Activated naive CD8-positive, alpha-beta T cell treated with anti-CD3 and anti-CD28 coated beads, Interleukin-2, amount 50 U/mL, for 24 hours (primary cell): ENCODE measurements at regions not wholly inside any gene's neighbourhood (a gene's known extent, or its start where the extent isn't known, plus 50 kb on each side); places are given as distances from the start of the nearest gene placed in this dataset.
A peak's percentile ranks its signal among the peaks of the same experiment; 100 is the strongest.
"Not testable (repeated sequence)": the region's sequence is repeated elsewhere in the genome, so short reads cannot be mapped to it uniquely, and the experiment has no call there.

Source experiments
- ATAC-seq: fragments of 150-1000 bp; cut with Tn5 transposase; one replicate; pipeline ENCODE4 v1.10.0; 2021
- DNase-seq: peaks from one replicate; pipeline ENCODE4 v3.0.0; 2021
- H3K27ac Mint-ChIP-seq: one replicate; pipeline ENCODE4 v1.8.0; 2021; ENCODE audit warnings: mild to moderate bottlenecking, mixed read lengths
- H3K27me3 Mint-ChIP-seq: one replicate; pipeline ENCODE4 v1.8.0; 2021; ENCODE audit warnings: mixed read lengths
- H3K36me3 Mint-ChIP-seq: one replicate; pipeline ENCODE4 v1.8.0; 2021; ENCODE audit warnings: low read depth, mixed read lengths
- H3K4me1 Mint-ChIP-seq: one replicate; pipeline ENCODE4 v1.8.0; 2021; ENCODE audit warnings: mixed read lengths
- H3K4me3 Mint-ChIP-seq: one replicate; pipeline ENCODE4 v1.8.0; 2021; ENCODE audit warnings: mild to moderate bottlenecking, moderate library complexity, mixed read lengths
- H3K9me3 Mint-ChIP-seq: one replicate; pipeline ENCODE4 v1.8.0; 2021; ENCODE audit warnings: mixed read lengths

DNA sequence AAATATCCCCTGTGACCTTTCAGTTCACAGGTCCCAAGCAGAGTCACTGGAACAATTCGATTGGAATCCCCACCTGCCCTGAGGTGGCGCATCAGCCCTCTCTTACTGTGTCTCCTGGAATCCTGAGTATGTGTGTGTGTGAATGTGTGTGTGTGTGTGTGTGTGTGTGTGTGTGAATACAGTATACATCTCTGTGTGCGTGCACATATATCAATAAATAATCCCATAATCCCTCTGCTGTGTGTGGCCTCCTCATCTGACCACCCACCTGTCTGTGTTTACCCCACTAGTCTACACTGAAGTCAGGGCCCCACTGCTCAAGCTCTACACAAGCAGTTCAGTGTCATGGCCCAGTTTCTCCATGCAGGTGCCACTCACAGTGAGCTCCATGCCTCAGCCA is 187.4 kb downstream of the ERCC6L2 start:
- H3K27me3 Mint-ChIP-seq = no peaks in the 10 kb centered on the region
- H3K4me1 Mint-ChIP-seq = peaks cover 13% of the 10 kb centered on the region
- peaks cover 6% of the 10 kb centered on the region for H3K9me3 Mint-ChIP-seq
- peaks cover 4% of the 10 kb centered on the region for H3K36me3 Mint-ChIP-seq
- no peak for ATAC-seq
- no peak overlapping the region for H3K4me3 Mint-ChIP-seq
- no peak for DNase-seq
- H3K27ac Mint-ChIP-seq = no peak overlapping the region

DNA sequence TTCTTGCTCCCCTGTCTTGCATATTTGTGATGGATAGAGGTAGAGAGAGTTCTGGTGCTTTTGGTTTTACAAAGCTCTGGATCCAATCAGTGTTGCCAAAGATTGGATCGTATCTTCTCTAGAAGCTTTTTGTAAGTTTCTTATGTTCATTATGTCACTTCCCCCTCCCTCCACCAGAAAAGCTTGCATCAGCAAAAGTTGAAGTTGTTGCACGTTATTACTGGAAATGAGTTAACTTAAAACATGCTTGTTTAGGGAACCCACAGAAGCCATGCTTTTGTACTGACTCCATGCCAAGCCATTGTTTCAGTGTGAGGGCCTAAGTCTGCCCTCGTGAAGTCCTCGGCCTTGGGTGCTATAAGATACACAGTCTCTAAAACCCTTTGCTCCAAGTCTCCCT is 186.5 kb downstream of the ERCC6L2 start:
- no peak for ATAC-seq
- Mint-ChIP-seq H3K4me3 (no peak overlapping the region), H3K36me3 (peaks cover 4% of the 10 kb centered on the region), H3K9me3 (peaks cover 11% of the 10 kb centered on the region), H3K27ac (no peak overlapping the region), H3K4me1 (peaks cover 21% of the 10 kb centered on the region), H3K27me3 (no peaks in the 10 kb centered on the region)
- DNase-seq = no peak

DNA sequence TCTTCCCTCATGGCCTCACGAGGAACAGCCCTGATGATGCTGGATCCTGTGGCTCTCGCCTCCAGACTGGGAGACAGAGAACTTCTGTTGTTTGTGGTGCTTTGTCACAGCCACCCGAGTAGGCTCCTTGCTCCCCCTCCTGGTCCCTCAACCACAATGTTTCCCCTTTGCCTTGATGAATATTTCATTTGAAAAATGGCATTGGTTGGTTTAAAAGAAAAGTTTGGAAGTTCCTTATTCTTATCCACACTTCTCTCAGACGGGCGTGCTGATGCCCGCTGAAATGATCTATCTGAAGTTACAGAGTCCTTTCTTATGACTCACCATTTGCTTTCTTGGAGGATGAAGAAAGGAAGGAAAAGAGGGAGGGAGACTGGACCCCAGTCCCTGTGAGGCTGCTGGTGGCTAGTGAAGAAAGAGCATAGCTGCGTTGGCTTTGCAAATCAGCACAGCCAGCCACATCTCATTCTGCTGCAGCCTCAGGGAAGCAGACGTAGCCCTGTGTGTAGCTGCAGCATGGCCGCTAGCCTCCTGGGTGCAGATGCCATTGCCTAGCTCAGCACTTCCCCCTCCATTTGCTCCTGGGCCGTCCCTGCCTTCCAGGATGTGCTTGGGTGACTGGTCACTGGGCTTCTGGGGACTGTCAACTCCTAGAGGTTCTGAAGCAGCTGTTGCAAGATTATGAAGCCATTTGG is 185.9 kb downstream of the ERCC6L2 start:
- ATAC-seq (peak; percentile 73), DNase-seq (peak; percentile 23)
- H3K27me3 Mint-ChIP-seq = no peaks in the 10 kb centered on the region
- H3K9me3 Mint-ChIP-seq = peaks cover 11% of the 10 kb centered on the region
- peaks cover 4% of the 10 kb centered on the region for H3K36me3 Mint-ChIP-seq
- peaks cover 24% of the 10 kb centered on the region for H3K4me1 Mint-ChIP-seq
- H3K4me3 Mint-ChIP-seq = no peak overlapping the region
- no peak overlapping the region for H3K27ac Mint-ChIP-seq

DNA sequence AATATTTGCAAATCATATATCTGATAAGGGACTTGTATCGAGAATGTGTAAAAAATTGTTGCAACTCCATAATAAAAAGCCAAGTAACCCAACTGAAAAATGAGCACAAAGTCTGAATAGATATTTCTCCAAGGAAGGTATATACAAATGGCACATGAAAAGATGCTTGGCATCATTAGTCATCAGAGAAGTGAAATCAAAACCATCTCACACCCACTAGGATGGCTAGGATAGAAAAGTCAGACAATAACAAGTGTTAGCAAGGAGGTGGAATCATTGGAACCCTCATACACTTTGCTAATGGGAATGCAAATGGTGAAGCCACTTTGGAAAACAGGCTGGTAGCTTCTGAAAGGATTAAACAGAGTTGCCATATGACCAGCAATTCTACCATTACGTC is 182.7 kb downstream of the ERCC6L2 start:
- H3K36me3 Mint-ChIP-seq = peaks cover 4% of the 10 kb centered on the region
- ATAC-seq = no peak
- no peaks in the 10 kb centered on the region for H3K27me3 Mint-ChIP-seq
- no peak for DNase-seq
- no peak overlapping the region for H3K27ac Mint-ChIP-seq
- no peak overlapping the region for H3K4me3 Mint-ChIP-seq
- H3K9me3 Mint-ChIP-seq = peaks cover 11% of the 10 kb centered on the region
- H3K4me1 Mint-ChIP-seq = peaks cover 26% of the 10 kb centered on the region

DNA sequence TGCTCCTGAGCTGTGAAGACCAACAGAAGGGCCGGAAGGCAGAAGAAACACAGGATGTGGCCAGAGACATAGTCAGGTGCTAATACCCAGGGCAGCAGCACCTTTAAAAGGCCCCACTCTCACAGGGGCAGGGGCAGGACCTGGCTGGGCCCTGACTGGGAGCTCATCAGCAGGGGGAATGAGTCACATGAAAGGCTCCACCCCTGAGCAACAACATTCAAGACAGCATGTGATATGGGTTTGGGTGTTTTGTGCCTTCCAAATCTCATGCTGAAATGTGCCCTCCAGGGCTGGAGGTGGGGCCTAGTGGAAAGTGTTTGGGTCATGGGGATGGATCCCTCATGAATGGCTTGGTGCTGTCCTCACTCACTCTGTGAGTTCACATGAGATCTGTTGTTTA is 181.7 kb downstream of the ERCC6L2 start:
- ATAC-seq = peak; percentile 69
- Mint-ChIP-seq H3K27ac (no peak overlapping the region), H3K4me3 (no peak overlapping the region), H3K9me3 (peaks cover 11% of the 10 kb centered on the region), H3K27me3 (no peaks in the 10 kb centered on the region), H3K36me3 (peaks cover 4% of the 10 kb centered on the region), H3K4me1 (peaks cover 26% of the 10 kb centered on the region)
- DNase-seq = peak; percentile 10

DNA sequence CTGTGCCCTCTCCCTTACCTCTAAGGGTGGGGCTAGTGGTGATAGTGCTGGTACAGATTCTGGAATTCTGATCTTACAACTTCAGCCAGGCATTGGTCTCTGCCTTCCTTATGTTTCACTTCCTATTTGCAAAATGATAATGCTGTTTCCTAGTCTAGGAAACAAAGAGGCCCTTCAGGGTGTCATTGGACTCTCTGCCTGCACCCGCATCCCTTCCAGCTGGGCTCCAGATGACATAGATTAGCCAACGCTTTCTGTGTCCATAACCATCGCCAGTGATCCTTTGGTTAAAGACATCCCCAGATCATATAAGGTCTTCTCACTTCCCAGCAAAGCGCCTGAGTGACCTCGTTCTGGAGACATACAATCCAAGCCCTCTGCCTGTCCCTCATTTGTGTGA is 180.7 kb downstream of the ERCC6L2 start:
- ATAC-seq (no peak), DNase-seq (no peak)
- Mint-ChIP-seq H3K36me3 (peaks cover 4% of the 10 kb centered on the region), H3K9me3 (peaks cover 11% of the 10 kb centered on the region), H3K4me1 (peaks cover 24% of the 10 kb centered on the region), H3K4me3 (no peak overlapping the region), H3K27me3 (no peaks in the 10 kb centered on the region), H3K27ac (peak overlapping the region; percentile 21)

DNA sequence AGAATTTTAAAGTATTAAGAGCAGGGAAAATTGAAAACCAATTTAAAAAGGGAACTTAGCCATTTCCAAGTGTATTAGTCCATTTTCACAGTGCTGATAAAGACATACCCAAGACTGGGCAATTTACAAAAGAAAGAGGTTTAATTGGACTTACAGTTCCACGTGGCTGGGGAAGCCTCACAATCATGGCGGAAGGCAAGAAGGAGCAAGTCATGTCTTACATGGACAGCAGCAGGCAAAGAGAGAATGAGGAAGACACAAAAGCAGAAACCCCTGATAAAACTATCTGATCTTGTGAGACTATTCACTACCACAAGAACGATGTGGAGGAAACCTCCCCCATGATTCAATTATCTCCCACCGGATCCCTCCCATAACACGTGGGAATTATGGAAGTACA is 178.8 kb downstream of the ERCC6L2 start:
- H3K4me1 Mint-ChIP-seq = peaks cover 20% of the 10 kb centered on the region
- not testable (repeated sequence) for H3K36me3 Mint-ChIP-seq, ATAC-seq, H3K4me3 Mint-ChIP-seq, DNase-seq, H3K27me3 Mint-ChIP-seq, H3K27ac Mint-ChIP-seq
- H3K9me3 Mint-ChIP-seq = peaks cover 11% of the 10 kb centered on the region

DNA sequence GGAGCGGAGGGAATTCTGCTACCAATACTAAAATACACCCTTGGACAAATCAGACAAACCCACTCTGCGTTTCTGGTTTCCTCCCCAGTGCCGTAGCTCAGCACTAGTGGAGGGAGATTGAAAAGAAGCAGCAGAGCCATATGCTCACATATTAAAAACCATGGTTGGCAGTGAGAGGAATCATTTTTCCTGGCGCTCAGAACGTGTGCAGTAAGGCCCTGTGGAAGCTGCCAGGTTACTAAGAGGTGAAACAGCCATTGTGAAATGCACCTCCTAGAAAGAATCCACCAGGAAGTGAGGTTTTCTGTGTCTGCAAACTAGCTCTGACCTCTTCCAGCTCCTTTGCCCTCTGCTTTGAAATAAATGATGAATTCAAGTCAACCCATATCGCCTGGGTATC is 177.2 kb downstream of the ERCC6L2 start:
- no peak for DNase-seq
- H3K4me3 Mint-ChIP-seq = no peak overlapping the region
- H3K27me3 Mint-ChIP-seq = no peaks in the 10 kb centered on the region
- no peak for ATAC-seq
- peaks cover 25% of the 10 kb centered on the region for H3K4me1 Mint-ChIP-seq
- H3K27ac Mint-ChIP-seq = no peak overlapping the region
- peaks cover 4% of the 10 kb centered on the region for H3K9me3 Mint-ChIP-seq
- H3K36me3 Mint-ChIP-seq = no peaks in the 10 kb centered on the region

DNA sequence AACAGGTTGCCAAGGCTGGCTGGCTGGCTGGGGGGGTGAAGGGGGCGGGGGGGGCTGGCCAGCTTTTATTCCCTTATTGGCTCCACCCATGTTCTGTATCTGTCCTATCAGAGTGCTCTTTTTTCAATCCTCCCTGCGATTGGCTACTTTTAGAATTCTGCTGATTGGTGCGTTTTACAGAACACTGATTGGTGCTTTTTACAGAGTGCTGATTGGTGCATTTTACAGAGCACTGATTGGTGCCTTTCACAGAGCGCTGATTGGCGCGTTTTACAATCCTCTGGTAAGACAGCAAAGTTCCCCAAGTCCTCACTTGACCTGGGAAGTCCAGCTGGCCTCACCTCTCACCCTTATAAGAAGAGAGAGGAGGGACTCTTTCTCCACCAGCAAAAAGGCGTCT is 175.9 kb downstream of the ERCC6L2 start:
- Mint-ChIP-seq H3K27me3 (no peaks in the 10 kb centered on the region), H3K4me3 (no peak overlapping the region), H3K9me3 (no peaks in the 10 kb centered on the region), H3K27ac (no peak overlapping the region), H3K4me1 (peaks cover 19% of the 10 kb centered on the region), H3K36me3 (no peaks in the 10 kb centered on the region)
- no peak for ATAC-seq
- DNase-seq = no peak

DNA sequence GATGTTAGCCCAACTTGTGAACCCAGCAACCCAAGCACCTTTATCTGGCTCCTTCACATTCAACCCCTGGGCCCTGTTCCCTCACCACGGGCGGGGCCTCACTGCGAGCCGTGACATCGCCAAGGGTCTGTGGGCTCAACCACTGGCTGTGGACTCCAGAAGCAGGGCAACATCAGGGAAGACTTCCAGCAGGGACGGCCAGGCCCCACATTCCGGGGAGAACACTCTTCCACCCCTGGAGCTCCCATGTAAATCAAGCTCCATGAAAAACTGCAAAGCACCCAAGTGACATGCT is 175.3 kb downstream of the ERCC6L2 start:
- H3K27me3 Mint-ChIP-seq = no peaks in the 10 kb centered on the region
- peaks cover 19% of the 10 kb centered on the region for H3K4me1 Mint-ChIP-seq
- ATAC-seq (no peak), DNase-seq (no peak)
- no peaks in the 10 kb centered on the region for H3K9me3 Mint-ChIP-seq
- no peaks in the 10 kb centered on the region for H3K36me3 Mint-ChIP-seq
- no peak overlapping the region for H3K4me3 Mint-ChIP-seq
- H3K27ac Mint-ChIP-seq = no peak overlapping the region

DNA sequence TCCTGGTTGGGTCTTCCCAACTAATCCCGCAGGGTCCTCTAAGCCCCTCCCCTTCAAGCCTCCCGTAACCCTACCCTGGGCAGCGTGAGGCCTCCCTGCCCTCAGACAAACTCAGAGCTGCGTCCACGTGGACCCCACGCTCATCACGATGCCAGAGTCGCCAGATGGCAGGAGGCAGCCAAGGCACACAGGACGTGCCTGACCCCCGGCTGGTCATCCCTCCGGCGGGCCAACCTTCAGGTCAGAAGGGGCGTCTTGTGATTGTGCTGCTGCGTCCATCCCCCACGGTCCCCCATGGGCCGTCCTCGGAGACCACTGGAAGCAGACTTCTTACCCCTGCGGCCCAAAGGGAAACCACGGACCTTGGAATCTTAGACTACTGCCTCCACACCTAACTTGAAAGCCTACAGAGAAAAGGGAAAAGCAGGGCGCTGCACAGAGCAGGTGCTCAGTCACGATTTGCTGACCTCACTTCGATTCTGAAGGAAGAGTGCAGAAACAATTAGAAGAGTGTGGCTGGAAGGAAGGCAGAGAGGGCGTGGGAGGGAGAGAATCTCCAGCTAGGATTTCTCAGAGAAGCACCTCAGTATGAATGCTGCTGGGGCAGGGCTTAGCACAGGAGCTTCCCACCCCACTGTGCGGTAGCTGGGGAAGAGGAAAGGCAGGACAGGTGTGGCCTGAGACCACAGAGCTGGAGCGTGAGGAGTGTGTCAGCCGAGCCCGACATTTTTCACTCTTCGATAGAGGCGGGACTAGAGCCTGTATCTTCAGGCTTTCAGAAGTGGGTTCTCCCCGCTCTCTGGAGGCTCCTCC is 174.8 kb downstream of the ERCC6L2 start:
- Mint-ChIP-seq H3K36me3 (no peaks in the 10 kb centered on the region), H3K27me3 (no peaks in the 10 kb centered on the region), H3K9me3 (no peaks in the 10 kb centered on the region), H3K4me3 (no peak overlapping the region), H3K4me1 (peaks cover 18% of the 10 kb centered on the region), H3K27ac (no peak overlapping the region)
- ATAC-seq (no peak), DNase-seq (no peak)

DNA sequence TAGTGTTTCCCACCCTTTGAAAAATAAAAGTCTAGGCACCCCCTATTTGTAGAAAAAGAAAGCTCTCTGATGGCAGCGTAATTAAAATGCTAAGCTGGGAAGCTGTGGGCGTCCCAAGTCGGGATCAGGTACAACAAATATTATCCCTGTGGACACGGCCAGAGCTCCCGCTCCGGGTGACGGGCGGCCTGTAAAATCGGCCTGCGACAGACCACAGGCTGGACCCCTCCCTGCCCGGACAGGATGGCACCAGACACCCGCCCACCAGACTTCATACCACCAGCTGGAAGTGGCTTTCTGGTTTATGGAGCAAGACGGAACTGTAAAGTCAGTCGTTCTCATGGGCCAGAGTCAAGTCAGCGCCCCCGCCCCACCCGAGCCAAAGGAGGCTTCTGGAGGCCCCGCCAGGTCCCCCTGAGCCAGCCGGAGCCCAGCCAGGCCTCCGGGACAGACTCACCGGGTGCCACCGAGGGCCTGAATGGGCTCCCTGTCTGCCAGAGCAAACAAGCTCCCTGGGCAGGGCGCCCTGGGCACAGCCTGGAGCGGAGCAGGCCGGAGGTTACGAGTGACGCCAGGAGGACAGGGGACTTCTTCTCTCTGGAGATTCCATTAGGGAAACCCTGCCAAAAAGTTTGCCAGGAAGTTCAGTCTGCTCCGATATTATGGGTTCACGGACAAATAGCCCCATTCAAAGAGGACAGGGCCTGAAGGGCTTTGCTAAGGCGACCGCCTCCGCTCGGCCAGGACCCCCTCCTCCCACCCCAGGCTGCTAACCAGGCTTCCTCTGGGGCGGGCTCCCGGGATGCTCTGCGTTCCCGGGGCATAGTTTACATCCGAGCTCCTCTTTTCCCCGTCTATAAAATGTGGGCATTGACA is 173.7 kb downstream of the ERCC6L2 start:
- Mint-ChIP-seq H3K27ac (peak overlapping the region; percentile 90), H3K27me3 (no peaks in the 10 kb centered on the region), H3K4me1 (peaks cover 17% of the 10 kb centered on the region), H3K9me3 (no peaks in the 10 kb centered on the region), H3K4me3 (no peak overlapping the region), H3K36me3 (no peaks in the 10 kb centered on the region)
- DNase-seq = no peak
- ATAC-seq = no peak

DNA sequence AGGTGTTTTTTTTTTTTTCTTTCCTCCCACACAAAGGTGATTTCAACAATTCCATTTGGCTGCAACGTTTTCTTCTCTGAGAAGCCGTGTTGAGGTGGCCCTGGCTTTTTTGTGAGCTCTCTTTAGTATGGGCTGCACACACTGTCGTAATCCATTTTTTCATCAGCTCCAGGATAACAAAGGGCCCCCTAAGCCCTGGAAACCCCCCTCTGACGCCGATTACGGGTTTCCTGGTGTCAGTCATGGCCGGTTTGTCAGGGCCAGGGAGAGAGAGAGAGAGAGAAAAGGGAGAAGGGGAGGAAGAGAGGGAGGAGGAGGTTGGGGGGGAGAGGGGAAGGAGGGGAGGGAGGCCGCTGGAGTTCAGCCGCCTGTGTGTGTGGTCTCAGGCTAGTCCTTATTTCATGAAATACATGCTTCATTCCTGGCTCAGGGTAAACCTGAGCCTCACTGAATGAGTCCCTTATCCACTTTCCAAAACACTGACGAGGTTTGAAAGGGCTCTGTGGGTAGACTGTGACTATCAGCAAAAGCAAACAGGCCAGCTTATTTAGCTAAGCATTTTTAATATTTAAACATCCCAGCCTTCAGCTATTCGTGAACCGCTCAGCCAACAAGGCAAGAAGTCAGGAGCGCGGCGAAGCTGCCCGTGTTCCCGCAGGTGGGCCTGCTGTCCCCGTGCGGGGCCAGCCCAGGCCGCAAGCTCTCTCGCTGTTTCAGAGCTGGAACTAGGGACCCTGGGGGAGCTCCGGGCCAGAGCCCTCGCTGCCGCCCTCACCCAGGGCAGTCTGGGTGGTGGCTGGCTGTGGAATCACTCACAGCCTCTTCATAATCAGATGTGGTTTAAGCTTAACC is 172.8 kb downstream of the ERCC6L2 start:
- ATAC-seq = peak; percentile 87
- Mint-ChIP-seq H3K9me3 (no peaks in the 10 kb centered on the region), H3K27ac (peak overlapping the region; percentile 90), H3K4me1 (peaks cover 17% of the 10 kb centered on the region), H3K36me3 (no peaks in the 10 kb centered on the region), H3K4me3 (peak overlapping the region; percentile 38), H3K27me3 (no peaks in the 10 kb centered on the region)
- DNase-seq = peak; percentile 48

DNA sequence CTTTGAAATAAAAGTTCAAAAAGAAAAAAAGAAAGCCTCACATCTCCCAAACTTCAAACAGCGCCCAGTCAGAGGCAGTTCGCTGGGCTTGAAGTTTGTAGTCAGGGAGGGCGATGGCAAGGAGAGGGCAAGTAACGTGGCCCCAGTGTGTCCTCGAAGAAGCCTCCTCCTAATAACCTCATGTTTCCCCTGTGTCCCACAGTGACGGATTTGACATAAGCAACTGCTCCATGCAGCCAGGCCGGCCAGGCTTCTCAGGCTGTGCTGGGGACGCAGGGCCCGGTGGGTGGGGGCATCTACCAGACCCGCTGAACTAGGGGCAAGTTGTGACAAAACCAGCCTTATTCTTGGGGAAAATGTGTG is 172.2 kb downstream of the ERCC6L2 start:
- DNase-seq = peak; percentile 45
- Mint-ChIP-seq H3K4me3 (peak overlapping the region; percentile 38), H3K4me1 (peaks cover 17% of the 10 kb centered on the region), H3K27me3 (no peaks in the 10 kb centered on the region), H3K27ac (peak overlapping the region; percentile 90), H3K9me3 (no peaks in the 10 kb centered on the region), H3K36me3 (no peaks in the 10 kb centered on the region)
- ATAC-seq = no peak
